Fibroblast of villous mesenchyme (primary cell): ENCODE measurements at regions not wholly inside any gene's neighbourhood (a gene's known extent, or its start where the extent isn't known, plus 50 kb on each side); places are given as distances from the start of the nearest gene placed in this dataset.

Source experiments
- DNase-seq: peaks from one replicate; pipeline ENCODE4 v3.0.0-alpha.2; 2010; ENCODE audit warnings: low read depth
- H3K4me3 ChIP-seq: 2 replicates; pipeline ENCODE4 v1.5.1; 2011; ENCODE audit warnings: low read depth, mild to moderate bottlenecking, low read length
- CTCF ChIP-seq: IDR thresholded peaks from 2 replicates; pipeline ENCODE4 v1.5.1; 2012; ENCODE audit warnings: low read depth, mild to moderate bottlenecking, low read length; ENCODE audit not compliant: insufficient read depth

GRCh38 chr7:155209478-155210319, 88.0 kb upstream of the INSIG1 start:
- no peak for TF ChIP-seq CTCF
- no peak overlapping the region for H3K4me3 ChIP-seq
- DNase-seq = no peak

- TF ChIP-seq CTCF = no peak
- H3K4me3 ChIP-seq = no peak overlapping the region
- no peak for DNase-seq
These were observed 87.3 kb upstream of the INSIG1 start for GRCh38 chr7:155210356-155210755.

- DNase-seq = no peak
- no peak overlapping the region for H3K4me3 ChIP-seq
- TF ChIP-seq CTCF = no peak
These were observed 86.5 kb upstream of the INSIG1 start for GRCh38 chr7:155211173-155211572.

GRCh38 chr7:155211761-155212160, 85.9 kb upstream of the INSIG1 start:
- no peak for TF ChIP-seq CTCF
- no peak overlapping the region for H3K4me3 ChIP-seq
- no peak for DNase-seq

GRCh38 chr7:155212301-155213015, 85.2 kb upstream of the INSIG1 start:
- no peak for TF ChIP-seq CTCF
- no peak for DNase-seq
- no peak overlapping the region for H3K4me3 ChIP-seq

- TF ChIP-seq CTCF = no peak
- no peak for DNase-seq
- no peak overlapping the region for H3K4me3 ChIP-seq
These were observed 84.3 kb upstream of the INSIG1 start for GRCh38 chr7:155213385-155213784.
